K562 (cell line): ENCODE measurements at regions not wholly inside any gene's neighbourhood (a gene's known extent, or its start where the extent isn't known, plus 50 kb on each side); places are given as distances from the start of the nearest gene placed in this dataset.

Source experiments
- ATAC-seq: fragments of 200-7000 bp; cut with Tn5 transposase; 3 replicates; pipeline ENCODE4 v1.9.1; 2020; ENCODE audit warnings: moderate library complexity
- BruUV-seq: library from RNA; stranded (reverse); fragments of 400-500 nt; replicated peaks from 2 replicates; lab custom pipeline; 2021; lab: Mats Ljungman, UMichigan
- CTCF ChIA-PET: fragments of 300-600 bp; formaldehyde crosslinking; extraction: SDS; loops from one replicate; lab custom pipeline; 2021; ENCODE audit warnings: low intra/inter-chr PET ratio; lab: Yijun Ruan, JAX
- POLR2A ChIA-PET: fragments of 300-600, 350-650 bp; sonication (Branson Sonifier 250); formaldehyde crosslinking; extraction: SDS; loops from one replicate; lab custom pipeline; 2021; ENCODE audit warnings: antibody characterized with exemption, inconsistent platforms; lab: Yijun Ruan, JAX
- DNase-seq, 4 experiments: peaks; one replicate each; pipeline versions ENCODE4 v3.0.0 to v3.0.0-alpha.2; 2011 to 2018; ENCODE audit warnings: low spot score in 3 of 4, mixed read lengths in 3 of 4; ENCODE audit errors: extremely low read depth in 1 of 4
- FAIRE-seq: peaks from 2 replicates; lab custom pipeline; 2011; peaks lifted over from hg19 to GRCh38; lab: Jason Lieb, UNC
- H2AFZ ChIP-seq: 2 replicates; pipeline ENCODE4 v1.6.0; 2011; ENCODE audit warnings: low read depth, low read length, control low read depth, inconsistent platforms
- H3K27ac ChIP-seq: fragments of 200-600 bp; 3 replicates; pipeline ENCODE4 v1.8.0; 2011; ENCODE audit warnings: low read depth, mild to moderate bottlenecking, control low read depth, inconsistent platforms, low read length, moderate library complexity, mixed read lengths; ENCODE audit errors: extremely low read depth
- H3K27me3 ChIP-seq, 2 experiments: fragments of 300-600 bp in 1 of 2; 2 replicates in 1 of 2; 3 replicates in 1 of 2; pipeline versions ENCODE4 v1.6.0 to v1.8.0; 2011; ENCODE audit warnings: inconsistent platforms in 2 of 2, low read length in 2 of 2, mild to moderate bottlenecking in 1 of 2, mixed read lengths in 1 of 2, moderate library complexity in 1 of 2; ENCODE audit not compliant: control insufficient read depth in 2 of 2, insufficient read depth in 2 of 2
- H3K36me3 ChIP-seq: fragments of 300-600 bp; 3 replicates; pipeline ENCODE4 v1.8.0; 2011; ENCODE audit warnings: mild to moderate bottlenecking, low read length, inconsistent platforms; ENCODE audit not compliant: control insufficient read depth, insufficient read depth
- H3K4me1 ChIP-seq, 2 experiments: fragments of 200-600 bp in 1 of 2; replicated peaks in 1 of 2; 2 replicates in 1 of 2; 3 replicates in 1 of 2; pipeline versions ENCODE4 v1.5.1 to v1.8.0; 2011; ENCODE audit warnings: inconsistent platforms in 2 of 2, low read length in 2 of 2, mild to moderate bottlenecking in 1 of 2, mixed read lengths in 1 of 2, moderate library complexity in 1 of 2; ENCODE audit not compliant: control insufficient read depth in 2 of 2, insufficient read depth in 2 of 2
- H3K4me2 ChIP-seq: 2 replicates; pipeline ENCODE4 v1.6.1; 2011; ENCODE audit warnings: low read length, control low read depth, inconsistent platforms, mixed read lengths; ENCODE audit not compliant: insufficient read depth
- H3K4me3 ChIP-seq: fragments of 200-600 bp; sonication (generic), shearing (Covaris generic); 2 replicates; pipeline ENCODE4 v1.5.1; 2016; ENCODE audit warnings: control low read depth, inconsistent platforms
- H3K79me2 ChIP-seq: fragments of 200-600 bp; 3 replicates; pipeline ENCODE4 v1.8.0; 2011; ENCODE audit warnings: low read length, inconsistent platforms; ENCODE audit not compliant: control insufficient read depth, insufficient read depth
- H3K9ac ChIP-seq, 2 experiments: 2 replicates each; pipeline versions ENCODE4 v1.6.0 to v1.6.1; 2011; ENCODE audit warnings: low read depth in 2 of 2, low read length in 2 of 2, control low read depth in 1 of 2, inconsistent platforms in 1 of 2, mild to moderate bottlenecking in 1 of 2, mixed read lengths in 1 of 2; ENCODE audit not compliant: insufficient read depth in 1 of 2
- H3K9me1 ChIP-seq: one replicate; pipeline ENCODE4 v1.6.0; 2011; ENCODE audit warnings: inconsistent platforms, mild to moderate bottlenecking, low read length, moderate library complexity; ENCODE audit not compliant: control insufficient read depth, insufficient read depth
- H3K9me3 ChIP-seq: replicated peaks from 2 replicates; pipeline ENCODE4 v1.5.1; 2011; ENCODE audit warnings: low read depth, low read length, inconsistent platforms; ENCODE audit not compliant: control insufficient read depth, insufficient read depth
- H4K20me1 ChIP-seq: replicated peaks from 2 replicates; pipeline ENCODE4 v1.6.1; 2011; ENCODE audit warnings: low read length, inconsistent platforms, mixed read lengths; ENCODE audit not compliant: control insufficient read depth, insufficient read depth
- CUX1 ChIP-seq: fragments of 200-800 bp; sonication (Bioruptor generic); IDR thresholded peaks from 2 replicates; pipeline ENCODE4 v1.6.1; 2016; ENCODE audit warnings: missing genetic modification characterization, missing compliant biosample characterization
- NCOA1 ChIP-seq: fragments of 450-650 bp; IDR thresholded peaks from 2 replicates; pipeline ENCODE4 v1.6.1; 2016; ENCODE audit warnings: low read depth
- POLR2B ChIP-seq: fragments of 450-650 bp; IDR thresholded peaks from 2 replicates; pipeline ENCODE4 v1.6.1; 2018; ENCODE audit warnings: low read depth; ENCODE audit not compliant: partially characterized antibody
- RB1 ChIP-seq: fragments of 450-650 bp; IDR thresholded peaks from 2 replicates; pipeline ENCODE4 v1.6.1; 2017; ENCODE audit warnings: low read depth, mild to moderate bottlenecking
- SNRNP70 ChIP-seq: fragments of 200-400 bp; formaldehyde crosslinking; optimal IDR thresholded peaks from 2 replicates; pipeline ENCODE3; 2017; ENCODE audit warnings: low read depth, low read length
- SUPT5H ChIP-seq: fragments of 450-650 bp; IDR thresholded peaks from 2 replicates; pipeline ENCODE4 v1.6.1; 2016
- TCF3 ChIP-seq: sonication (generic); formaldehyde crosslinking; IDR thresholded peaks from 2 replicates; pipeline ENCODE4 v1.4.0; 2020; ENCODE audit warnings: mild to moderate bottlenecking, missing genetic modification reagents
- ZKSCAN8 ChIP-seq: fragments of 200-800 bp; sonication (Bioruptor generic); IDR thresholded peaks from 2 replicates; pipeline ENCODE4 v1.6.1; 2016; ENCODE audit warnings: missing genetic modification characterization, missing compliant biosample characterization
- ZNF449 ChIP-seq: fragments of 250-450 bp; sonication (Bioruptor Pico); IDR thresholded peaks from 2 replicates; pipeline ENCODE4 v1.8.0; 2022; ENCODE audit warnings: moderate library complexity, mild to moderate bottlenecking, inconsistent platforms
- ZNF830 ChIP-seq: fragments of 250-450 bp; sonication (Bioruptor Pico); IDR thresholded peaks from 2 replicates; pipeline ENCODE4 v1.5.0; 2021; ENCODE audit warnings: mild to moderate bottlenecking
- ZSCAN32 ChIP-seq: fragments of 450-650 bp; formaldehyde crosslinking; IDR thresholded peaks from 2 replicates; pipeline ENCODE4 v1.4.0; 2020; ENCODE audit warnings: mild to moderate bottlenecking, moderate library complexity
- WGBS: fragments of 100-300 bp; shearing (Covaris generic); methylation state at CpG from one replicate; pipeline ENCODE4 v1.1.6; 2016; ENCODE audit warnings: low coverage, mixed read lengths; ENCODE audit not compliant: insufficient coverage; ENCODE audit errors: missing lambda C conversion rate; 5-methylcytosine and 5-hydroxymethylcytosine counted together
- in situ Hi-C: fragments of 300-500 bp; cut with MboI; formaldehyde crosslinking; loops from 4 replicates; pipeline ENCODE4 v1.15.0; 2018; ENCODE audit warnings: inconsistent platforms, mixed read lengths
- intact Hi-C: fragments of 100-400 bp; cut with micrococcal nuclease; formaldehyde crosslinking; loops from 2 replicates; pipeline ENCODE4 v1.14.2; 2022
- TF ChIP-seq, protein P1 (sequence below): fragments of 450-650 bp; formaldehyde crosslinking; IDR thresholded peaks from 2 replicates; pipeline ENCODE4 v1.4.0; 2020; ENCODE audit warnings: mild to moderate bottlenecking, moderate library complexity
- TF ChIP-seq, protein P2 (sequence below): fragments of 250-450 bp; sonication (Bioruptor Pico); IDR thresholded peaks from 2 replicates; pipeline ENCODE4 v1.4.0; 2020

DNA sequence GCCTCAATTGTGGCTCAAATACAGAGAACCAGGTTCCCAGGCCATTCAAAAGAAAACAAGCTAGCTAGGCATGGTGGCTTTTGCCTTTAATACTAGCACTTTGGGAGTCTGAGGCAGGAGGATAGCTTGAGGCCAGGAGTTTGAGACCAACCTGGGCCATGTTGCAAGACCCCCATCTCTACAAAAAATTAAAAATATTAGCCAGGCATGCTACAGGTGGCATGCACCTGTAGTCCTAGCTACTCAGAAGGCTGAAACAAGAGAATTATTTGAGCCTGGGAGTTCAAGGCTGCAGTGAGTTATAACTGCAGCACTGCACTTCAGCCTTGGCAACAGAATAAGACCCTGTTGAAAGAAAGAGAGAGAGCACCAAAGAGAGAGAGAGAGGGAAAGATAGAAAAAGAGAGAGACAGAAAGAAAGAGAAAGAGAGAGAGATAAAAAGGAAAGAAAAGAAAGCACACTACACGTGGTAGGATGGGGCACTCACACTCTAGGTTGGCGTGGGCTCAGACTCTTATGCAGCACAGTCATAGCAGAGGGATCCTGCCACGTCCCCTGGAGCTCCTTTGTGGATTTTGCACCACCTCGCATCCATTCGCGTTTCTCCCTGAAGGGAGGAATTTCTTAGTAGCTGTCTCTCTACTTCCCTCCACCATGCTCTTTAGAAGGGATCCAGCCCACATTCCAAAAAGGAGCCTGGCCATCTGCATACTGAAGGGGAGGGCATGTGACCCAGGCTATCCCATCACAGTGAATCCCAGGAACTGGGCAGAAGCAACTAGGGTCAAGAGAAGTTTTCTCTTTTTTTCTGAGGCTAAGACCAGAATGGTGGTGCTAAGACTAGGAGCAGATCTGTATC is 789.9 kb downstream of the UQCRFS1 start:
- no peak overlapping the region for H3K4me2 ChIP-seq
- no peak overlapping the region for H3K4me3 ChIP-seq
- peaks cover 29% of the 10 kb centered on the region; the same call in 2 of the 3 replicates for H3K36me3 ChIP-seq
- no peaks in the 10 kb centered on the region for H3K9me3 ChIP-seq
- no peak for FAIRE-seq
- no peak for DNase-seq
- intact Hi-C loops (no loop called here), in situ Hi-C loops (no loop called here)
- POLR2A ChIA-PET = interaction anchor here (0.6 to 1.1 kb wide), 4 partner anchors 11 to 291 kb away, joined by 3 to 5 read pairs (median 4); no protein-coding TSS in a partner anchor
- H3K9me1 ChIP-seq = no peaks in the 10 kb centered on the region
- WGBS = 62% methylated on average over 6 of the region's 6 CpGs
- no peak overlapping the region for H3K27ac ChIP-seq
- H3K79me2 ChIP-seq = no peaks in the 10 kb centered on the region
- peaks cover 7% of the 10 kb centered on the region; the same call in 1 of the 2 replicates for H4K20me1 ChIP-seq
- H3K9ac ChIP-seq = no peak overlapping the region
- peaks cover 0 to 9% of the 10 kb centered on the region in 2 experiments; a peak in 3 of 5 replicates for H3K4me1 ChIP-seq
- no TSS peak for BruUV-seq
- no peaks in the 10 kb centered on the region for H3K27me3 ChIP-seq
- no peak overlapping the region for H2AFZ ChIP-seq
- no peak for ATAC-seq
- CTCF ChIA-PET = no interaction called here
- TF ChIP-seq TCF3 = no peak
- TF ChIP-seq, protein P1, sequence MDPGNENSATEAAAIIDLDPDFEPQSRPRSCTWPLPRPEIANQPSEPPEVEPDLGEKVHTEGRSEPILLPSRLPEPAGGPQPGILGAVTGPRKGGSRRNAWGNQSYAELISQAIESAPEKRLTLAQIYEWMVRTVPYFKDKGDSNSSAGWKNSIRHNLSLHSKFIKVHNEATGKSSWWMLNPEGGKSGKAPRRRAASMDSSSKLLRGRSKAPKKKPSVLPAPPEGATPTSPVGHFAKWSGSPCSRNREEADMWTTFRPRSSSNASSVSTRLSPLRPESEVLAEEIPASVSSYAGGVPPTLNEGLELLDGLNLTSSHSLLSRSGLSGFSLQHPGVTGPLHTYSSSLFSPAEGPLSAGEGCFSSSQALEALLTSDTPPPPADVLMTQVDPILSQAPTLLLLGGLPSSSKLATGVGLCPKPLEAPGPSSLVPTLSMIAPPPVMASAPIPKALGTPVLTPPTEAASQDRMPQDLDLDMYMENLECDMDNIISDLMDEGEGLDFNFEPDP (CRISPR knock-in tag) = no peak
- TF ChIP-seq RB1 = no peak
- no peak for TF ChIP-seq ZNF449 (CRISPR knock-in tag)
- no peak for TF ChIP-seq ZNF830 (CRISPR knock-in tag)
- TF ChIP-seq, protein P2, sequence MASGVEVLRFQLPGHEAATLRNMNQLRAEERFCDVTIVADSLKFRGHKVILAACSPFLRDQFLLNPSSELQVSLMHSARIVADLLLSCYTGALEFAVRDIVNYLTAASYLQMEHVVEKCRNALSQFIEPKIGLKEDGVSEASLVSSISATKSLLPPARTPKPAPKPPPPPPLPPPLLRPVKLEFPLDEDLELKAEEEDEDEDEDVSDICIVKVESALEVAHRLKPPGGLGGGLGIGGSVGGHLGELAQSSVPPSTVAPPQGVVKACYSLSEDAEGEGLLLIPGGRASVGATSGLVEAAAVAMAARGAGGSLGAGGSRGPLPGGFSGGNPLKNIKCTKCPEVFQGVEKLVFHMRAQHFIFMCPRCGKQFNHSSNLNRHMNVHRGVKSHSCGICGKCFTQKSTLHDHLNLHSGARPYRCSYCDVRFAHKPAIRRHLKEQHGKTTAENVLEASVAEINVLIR (CRISPR knock-in tag) = no peak
- TF ChIP-seq SUPT5H = peak; percentile 65; the same call in 1 of the 2 replicates
- no peak for TF ChIP-seq CUX1 (CRISPR knock-in tag)
- peak; percentile 54 for TF ChIP-seq POLR2B
- TF ChIP-seq NCOA1 = no peak
- no peak for TF ChIP-seq ZKSCAN8 (CRISPR knock-in tag)
- no peak for TF ChIP-seq SNRNP70
- TF ChIP-seq ZSCAN32 (CRISPR knock-in tag) = no peak
